Stimulated activated naive CD8-positive, alpha-beta T cell treated with anti-CD3 and anti-CD28 coated beads, Interleukin-15, Interleukin-2, amounts not matched to agents 100 U/mL and 50 U/mL, for 24 hours (primary cell): ENCODE measurements at regions not wholly inside any gene's neighbourhood (a gene's known extent, or its start where the extent isn't known, plus 50 kb on each side); places are given as distances from the start of the nearest gene placed in this dataset.
A peak's percentile ranks its signal among the peaks of the same experiment; 100 is the strongest.
"Not testable (repeated sequence)": the region's sequence is repeated elsewhere in the genome, so short reads cannot be mapped to it uniquely, and the experiment has no call there.

Experiments used
- ATAC-seq: fragments of 150-1000 bp; cut with Tn5 transposase; one replicate; pipeline ENCODE4 v1.10.0; 2021
- DNase-seq: peaks from one replicate; pipeline ENCODE4 v3.0.0; 2021

DNA sequence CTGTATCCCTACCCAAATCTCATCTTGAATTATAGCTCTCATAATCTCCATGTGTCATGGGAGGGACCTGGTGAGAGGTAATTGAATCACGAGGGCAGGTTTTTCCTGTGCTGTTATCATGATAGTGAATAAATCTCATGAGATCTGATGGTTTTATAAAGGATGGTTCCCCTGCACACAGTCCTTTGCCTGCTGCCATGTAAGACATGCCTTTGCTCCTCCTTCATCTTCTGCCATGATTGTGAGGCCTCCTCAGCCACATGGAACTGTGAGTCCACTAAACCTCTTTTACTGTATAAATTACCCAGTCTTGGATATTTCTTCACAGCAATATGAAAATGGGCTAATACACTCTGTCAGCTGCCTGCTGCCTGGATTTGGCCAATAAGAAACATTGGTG, 133.8 kb upstream of the POU3F1 start:
- not testable (repeated sequence) for ATAC-seq, DNase-seq

DNA sequence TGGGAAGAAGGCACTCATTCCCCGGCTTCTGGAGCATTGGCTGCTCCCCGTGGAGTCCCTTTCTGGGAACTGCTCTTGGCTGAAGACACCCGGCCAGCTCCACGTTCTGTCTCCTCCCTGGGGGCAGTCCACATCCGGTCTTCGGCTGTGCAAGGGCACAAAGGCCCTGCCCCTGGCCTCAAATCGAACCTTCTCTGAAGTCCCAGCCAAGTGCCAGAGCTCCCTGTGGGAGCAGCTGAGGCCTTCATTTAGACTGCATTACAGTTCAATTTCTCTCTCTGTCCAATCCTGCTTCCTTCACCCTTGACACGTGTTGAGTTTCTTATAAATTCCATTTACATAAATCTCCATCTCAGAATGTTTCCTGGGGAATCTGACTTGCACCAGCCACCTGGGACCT, 132.9 kb upstream of the POU3F1 start:
- DNase-seq (no peak), ATAC-seq (no peak)

DNA sequence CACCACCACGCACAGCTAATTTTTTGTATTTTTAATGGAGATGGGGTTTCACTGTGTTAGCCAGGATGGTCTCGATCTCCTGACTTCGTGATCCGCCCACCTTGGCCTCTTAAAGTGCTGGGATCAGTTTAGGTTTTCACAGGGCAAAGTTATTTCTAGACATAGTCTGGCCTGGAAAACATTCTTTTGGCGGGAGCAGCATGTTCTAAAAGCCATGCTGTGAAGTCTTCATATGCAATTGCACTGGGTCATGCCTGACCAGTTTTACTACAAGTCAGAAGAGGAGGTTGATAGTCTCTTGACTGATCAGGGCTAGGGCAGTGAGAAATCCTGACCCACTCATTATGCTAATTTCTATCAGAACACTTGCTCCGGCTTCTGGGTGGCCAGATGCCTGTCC, 131.6 kb upstream of the POU3F1 start:
- DNase-seq (no peak), ATAC-seq (no peak)

DNA sequence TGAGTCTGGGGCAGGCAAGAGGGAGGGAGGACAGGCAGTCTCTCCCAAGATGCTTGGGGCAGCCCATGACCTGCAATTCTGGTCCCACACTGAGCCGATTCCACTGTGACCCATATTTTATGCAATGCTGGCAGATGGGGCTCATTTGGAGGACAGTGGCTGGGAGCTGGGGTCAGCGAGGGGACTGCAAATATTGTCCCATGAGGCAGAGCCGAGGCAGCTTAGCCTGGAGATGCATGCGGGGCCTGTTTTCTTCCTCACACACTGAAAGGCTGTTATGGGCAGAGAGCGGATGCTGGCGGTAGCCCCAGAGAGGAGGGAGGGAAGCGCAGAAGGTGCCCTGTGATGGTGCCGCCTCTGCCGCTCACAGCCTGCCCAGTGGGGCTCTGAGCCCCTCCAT, 128.5 kb upstream of the POU3F1 start:
- DNase-seq (no peak), ATAC-seq (no peak)

DNA sequence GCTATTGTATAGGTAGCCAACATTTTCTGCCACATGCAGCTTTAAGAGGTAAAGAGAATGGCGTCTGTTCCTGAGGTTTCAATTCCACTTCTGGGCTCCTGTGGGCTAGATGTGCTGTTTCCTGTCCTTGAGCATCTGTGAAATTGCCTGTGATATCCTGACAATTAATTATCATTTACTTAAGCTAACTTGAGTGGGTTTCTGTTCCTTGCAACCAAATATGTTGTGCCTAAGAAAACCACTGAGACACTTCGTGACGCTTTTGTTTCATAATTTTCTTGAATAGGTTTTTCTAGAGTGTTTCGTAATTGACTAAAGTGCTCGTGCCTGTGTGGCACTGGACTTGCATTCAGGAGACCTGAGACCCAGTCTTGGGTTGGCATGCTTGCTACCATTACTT, 127.3 kb upstream of the POU3F1 start:
- no peak for DNase-seq
- no peak for ATAC-seq

DNA sequence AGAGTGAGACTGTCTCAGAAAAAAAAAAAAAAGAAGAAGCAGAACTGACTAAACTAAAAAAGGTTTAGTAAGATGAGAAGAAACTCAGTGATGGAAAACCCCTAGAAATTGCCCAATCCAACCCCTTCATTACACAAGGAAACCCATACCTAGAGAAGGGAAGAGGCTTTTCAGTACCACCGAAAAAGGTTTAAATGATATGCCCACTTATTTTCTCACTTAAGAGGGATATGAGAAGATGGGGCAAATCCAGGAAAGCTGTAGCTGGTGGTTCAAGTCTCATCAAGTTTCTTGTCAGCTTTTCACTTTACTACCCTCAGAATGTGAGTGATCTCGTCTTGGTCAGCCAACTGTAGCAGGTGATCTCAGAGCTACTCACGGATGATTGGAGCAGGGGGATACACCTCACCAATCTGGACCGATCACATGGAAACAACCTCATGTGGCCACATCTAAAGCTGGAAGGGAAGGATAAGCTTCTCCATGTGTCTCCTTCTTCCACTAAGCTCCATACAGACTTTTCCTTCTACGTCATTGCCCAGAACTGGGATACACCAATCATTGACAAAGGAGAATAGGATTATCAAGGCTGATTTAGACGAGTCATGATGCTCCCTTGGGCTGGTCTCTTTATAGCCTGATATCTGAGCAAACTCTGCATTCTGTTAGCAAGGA, 126.7 kb upstream of the POU3F1 start:
- ATAC-seq: peak; percentile 23

DNA sequence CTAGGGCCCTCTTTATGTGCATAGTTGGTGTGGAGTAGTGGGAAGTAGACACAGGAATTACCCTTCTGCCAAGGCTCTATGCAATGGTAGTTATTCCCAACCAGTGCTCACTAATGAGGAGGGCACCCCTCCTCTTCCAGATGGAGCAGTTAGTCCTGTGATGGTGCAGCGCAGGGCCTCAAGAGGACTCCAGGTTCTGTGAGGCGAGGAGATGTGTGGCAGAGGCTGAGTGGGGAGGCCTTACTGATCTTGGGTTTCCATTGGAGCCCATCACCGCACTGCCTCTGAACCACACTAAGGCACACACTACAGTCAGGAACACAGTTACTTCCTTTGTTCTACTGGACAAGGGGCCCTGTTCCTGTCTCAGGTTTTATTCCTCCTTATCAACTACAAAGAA, 122.5 kb upstream of the POU3F1 start:
- ATAC-seq (no peak), DNase-seq (no peak)

More for the DNA sequence above, 126.7 kb upstream of the POU3F1 start:
- no peak for DNase-seq

DNA sequence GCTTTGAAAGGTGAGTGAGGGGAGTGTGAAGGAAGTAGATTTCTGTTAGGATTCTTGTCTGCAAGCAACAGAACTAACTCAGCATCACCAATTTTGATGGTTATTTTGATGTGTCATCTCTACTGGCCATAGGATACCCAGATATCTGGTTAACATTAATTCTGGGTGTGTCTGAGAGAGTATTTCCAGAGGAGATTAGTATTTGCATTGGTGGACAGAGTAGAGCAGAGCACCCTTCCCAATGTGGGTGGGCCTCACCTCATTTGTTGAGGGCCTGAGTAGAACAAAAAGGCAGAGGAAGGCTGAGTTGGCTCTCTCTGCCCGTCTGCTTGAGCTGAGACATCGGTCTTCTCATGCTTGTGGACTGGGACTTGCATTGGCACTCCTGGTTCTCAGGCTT, 121.8 kb upstream of the POU3F1 start:
- ATAC-seq: no peak
- no peak for DNase-seq

DNA sequence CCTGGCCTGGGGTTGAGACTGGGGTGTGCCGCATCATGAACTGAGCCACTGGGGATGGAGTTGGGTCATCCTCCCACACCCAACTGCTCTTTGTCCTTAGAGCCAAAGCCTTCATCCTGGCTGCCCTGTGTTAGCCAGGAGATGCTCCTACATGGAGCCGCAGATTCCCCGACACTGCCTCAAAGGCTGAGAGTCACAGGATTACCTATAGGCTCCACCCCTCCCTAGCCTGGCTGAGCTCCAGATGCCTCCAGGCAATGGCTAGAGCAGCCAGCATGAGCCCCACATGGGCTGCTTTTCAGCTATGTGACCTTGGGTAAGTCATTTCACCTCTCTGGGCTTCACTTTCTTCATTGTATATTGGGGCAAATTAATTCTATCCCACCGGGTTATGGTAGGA, 119.9 kb upstream of the POU3F1 start:
- no peak for DNase-seq
- no peak for ATAC-seq

DNA sequence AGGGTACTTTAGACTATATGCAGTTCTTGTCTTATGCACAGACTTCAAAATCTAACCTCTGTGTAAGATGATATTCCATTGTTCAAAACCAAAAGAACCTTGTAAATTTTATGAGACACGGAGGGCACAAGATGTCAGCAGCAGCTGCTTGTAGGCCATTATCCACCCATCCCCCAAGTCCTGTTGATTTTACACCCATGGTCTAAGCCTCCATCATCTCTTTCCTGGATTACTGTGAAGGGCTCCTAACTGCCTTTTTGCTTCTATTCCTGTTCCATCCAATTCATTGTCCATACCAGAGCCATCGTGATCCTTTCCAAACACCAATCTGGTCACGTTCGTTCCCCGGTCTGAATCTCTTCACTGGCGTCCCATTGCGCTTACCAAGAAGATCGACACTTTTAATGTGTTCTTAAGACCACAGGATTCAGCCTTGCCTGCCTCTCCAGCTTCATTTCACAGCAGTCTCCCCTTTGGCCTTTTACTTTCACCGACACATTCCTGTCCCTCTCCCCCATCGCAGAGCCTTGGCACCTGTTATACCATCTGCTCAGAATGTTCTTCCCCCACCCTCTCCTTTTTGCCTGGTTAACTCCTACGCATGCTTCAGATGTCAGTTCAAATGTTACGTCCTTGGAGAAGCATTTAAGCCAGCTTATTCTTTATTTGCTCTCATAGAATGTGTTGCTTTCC, 107.3 kb upstream of the POU3F1 start:
- DNase-seq (no peak), ATAC-seq (no peak)

DNA sequence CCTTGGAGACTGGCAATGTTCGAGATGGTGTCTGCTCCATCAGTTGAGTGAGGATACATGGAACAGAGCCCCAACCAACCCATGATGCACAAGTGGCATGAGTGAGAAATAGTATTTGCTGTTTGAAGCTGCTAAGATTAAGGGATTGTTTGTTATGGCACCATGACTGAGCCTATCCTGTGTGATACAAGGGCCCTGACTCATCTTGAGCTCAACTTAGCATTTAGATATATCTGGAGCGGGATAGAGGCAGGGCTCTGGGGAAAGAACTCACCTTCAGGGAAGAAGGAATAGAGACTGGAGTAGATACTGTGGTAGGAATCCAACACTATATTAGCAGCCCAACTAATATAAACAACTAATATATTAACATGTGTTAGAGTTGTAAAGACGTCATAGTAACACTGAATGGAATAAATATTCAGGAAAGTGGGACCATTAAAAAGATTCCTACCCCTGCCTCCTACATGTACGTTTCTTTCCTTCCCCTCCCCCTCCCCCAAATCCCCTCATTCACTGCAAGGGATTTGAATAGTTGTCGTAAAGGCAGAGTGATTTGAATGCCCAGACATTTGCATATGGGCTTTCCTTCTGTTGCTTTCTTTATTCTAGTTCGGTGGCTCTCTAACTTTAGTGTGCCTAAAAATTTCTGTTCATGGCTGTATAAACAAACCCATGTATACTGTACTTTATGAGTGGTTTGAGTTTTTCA, 106.6 kb upstream of the POU3F1 start:
- ATAC-seq (no peak), DNase-seq (no peak)

DNA sequence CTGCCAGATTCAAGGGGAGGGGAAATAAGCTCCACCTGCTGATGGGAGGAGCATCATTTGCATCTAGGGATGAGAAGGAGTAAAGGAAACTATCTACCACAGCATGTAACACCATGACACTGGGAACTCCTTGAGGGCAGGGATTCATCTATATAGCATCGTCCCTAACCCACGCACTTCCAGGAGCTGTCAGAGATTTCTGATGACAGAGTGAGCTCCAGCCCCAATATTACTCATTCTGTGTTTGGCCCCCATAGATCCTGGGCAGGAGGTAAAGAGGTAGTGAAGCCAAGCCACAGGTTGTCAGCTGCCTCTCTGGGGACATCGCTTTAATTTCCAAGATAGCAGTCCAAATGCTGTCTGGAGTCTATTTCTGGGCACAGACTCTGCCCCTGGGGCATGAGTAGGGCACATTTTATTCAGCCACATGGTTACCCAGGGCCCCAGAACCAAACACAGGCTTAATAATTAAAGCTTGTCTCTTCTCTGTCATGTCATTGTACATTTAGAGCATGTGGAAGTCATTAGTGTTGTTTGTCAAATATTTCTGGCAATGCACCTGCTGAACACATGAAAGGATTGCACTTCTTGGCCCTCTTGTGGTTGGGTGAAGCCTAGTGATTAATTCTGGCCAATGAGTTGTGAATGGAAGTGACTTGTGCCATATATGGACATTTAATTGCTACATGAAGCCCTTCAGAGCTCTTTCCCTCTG, 105.9 kb upstream of the POU3F1 start:
- DNase-seq (no peak), ATAC-seq (no peak)

DNA sequence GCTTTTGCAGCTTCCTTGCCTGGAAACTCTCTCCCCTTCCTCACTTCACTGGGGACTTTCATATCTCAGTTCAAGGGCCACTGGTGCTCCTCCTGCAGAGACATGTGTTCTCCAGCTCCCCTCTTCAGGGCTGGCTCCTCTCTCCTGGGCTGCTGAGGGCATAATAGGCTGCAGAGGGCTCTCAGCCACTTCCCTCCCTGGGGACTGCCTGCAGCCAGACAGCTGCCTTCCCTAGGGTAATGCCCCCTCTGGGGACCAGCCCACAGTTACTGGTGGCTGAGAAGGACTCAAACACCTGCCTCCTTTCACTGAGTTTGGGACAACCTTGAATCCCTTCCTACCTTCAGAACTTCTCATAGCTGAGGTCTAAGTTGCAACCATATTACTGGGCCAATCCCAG, 104.8 kb upstream of the POU3F1 start:
- DNase-seq (no peak), ATAC-seq (no peak)

DNA sequence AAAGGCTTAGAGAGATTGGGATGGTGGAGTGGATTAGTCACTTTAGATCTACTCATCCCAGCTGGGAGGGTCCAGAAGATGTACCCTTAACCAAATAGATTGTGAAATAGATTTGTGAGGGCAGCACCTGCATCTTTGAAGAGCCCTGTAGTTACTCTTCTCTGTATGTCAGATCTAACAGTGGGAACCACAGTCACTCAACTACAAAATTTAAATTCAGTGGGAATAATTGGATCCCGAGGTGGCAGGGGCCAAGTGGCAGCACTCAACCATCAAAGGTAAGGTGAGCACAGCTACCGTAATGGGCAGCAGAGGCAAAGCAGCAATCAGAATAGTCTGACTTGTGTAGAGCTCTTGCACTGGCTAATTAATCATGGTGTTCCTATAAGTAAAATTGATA, 99.5 kb upstream of the POU3F1 start:
- not testable (repeated sequence) for DNase-seq, ATAC-seq

DNA sequence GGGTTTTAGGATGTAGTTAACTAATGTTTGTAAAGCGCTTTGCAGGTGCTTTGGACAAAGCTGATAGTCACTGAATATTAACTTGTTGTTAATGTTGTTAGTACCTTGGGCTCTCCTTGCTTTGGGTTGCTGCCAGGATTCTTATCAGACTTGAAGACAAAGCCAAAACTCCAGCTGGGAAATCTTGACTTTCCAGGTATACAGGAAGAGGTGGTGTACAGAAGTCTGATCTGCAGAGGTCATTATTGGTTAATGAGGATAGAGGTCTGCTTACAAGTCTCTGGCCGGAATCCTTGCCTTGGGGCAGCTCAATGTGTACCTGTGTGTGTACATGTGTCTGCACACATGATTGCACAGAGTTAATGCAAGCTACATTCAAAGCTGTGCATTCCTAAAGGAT, 96.0 kb upstream of the POU3F1 start:
- ATAC-seq (no peak), DNase-seq (no peak)

DNA sequence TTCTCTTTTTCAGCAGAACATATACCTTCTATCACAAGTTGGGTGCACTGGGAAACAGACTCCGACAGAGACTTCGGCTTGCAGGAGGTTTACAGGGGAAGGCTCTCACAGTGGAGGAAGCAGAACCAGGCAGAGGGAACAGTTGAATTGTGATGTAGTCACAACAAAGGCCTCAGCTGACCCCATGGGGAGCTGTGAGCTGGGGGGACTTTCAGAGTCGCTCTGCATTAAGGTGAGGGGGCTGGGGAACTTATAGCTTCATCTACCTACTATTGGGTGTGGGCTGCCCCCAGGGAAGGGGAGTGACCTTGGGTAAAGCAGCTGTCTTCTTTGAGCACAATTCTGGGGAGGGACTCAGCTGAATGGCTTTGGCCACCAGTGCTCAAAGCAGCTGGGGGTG, 94.9 kb upstream of the POU3F1 start:
- DNase-seq (no peak), ATAC-seq (no peak)

DNA sequence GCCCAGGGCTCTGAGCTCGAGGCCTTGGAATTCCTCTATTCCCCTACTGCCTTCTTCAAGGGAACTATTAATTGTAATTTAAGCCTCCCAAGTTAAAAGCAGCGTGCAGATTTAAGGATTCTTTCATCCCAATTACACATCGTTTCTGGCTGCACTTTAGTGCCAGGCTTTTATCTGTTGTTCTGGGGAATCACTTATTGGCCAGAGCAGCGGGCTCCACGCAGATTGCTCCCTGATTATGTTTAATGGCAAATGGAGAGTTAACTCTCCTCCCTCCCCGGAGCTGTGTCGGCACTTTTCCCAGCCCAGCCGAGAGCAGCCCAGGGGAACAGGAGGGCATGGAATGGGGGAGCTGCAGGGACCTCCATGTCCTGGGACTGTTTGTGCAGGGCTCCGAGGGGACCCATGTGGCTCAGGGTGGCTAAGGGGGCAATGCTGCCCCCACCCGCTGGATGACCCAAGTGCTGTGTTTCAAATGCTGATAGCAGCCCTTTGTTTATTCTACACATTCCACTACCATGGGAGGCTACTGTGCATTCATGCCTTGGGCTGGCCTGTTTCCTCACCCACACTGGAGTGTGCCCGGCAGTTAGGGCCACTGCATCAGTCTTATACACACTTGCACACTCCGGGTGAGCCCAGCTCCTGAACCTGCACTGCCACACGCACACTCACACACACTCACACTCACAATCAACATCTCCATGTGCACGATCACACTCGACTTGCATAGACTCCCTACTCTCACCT, 93.3 kb upstream of the POU3F1 start:
- ATAC-seq (no peak), DNase-seq (no peak)

DNA sequence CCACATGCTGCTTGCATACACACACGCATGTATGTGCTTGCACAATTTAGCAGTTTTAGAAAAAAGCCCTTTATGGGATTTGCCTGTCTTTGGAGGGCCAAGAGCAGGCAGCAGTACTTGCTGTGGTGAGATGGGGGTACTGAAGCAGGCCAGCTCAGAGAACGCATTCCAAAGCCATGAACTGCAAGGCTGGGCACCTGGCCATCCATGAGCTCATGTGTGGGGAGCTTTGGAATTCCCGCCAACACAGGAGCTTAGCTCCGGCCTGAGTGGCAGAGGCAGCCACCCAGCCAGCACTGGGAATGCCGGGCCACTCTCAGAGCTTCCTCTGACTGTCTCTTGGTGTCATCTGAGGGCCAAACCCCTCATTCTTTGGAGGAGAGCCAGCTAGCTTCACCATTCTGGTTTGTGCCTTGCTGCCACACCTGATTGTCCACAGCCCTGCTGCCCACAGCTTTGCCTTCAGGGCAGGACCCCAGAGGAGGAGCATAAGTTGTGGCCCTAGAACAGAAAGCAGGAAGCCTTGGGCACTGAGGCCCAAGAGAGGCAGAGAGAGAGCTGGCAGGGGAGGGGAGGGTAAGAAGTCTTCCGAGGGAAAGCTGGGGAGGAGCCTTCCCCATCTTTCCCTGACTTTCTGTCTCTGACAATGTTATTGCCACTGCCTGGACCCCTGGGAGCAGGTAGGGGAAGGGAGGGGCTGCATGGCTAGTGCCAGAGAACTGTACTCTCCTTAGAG, 92.1 kb upstream of the POU3F1 start:
- no peak for DNase-seq
- no peak for ATAC-seq

DNA sequence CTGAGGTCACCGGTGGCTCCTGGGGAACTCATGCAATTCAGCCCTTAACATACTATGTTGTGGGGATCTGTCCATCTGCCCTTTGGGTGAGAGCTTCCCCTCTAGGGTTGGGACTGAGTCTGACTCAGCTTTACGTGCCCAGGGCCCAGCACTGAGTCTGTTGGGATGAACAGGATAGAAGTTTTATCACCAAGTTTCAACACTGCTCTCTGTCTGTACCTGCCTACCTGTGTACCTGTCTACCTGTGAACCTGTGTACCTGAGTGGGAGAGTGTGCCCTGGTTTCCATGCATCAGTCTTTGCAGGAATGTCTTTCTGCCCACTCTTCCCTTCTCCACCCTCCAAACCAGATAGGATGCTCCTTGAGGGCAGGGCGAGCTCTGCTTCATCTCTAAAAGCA, 90.6 kb upstream of the POU3F1 start:
- no peak for DNase-seq
- ATAC-seq: no peak

DNA sequence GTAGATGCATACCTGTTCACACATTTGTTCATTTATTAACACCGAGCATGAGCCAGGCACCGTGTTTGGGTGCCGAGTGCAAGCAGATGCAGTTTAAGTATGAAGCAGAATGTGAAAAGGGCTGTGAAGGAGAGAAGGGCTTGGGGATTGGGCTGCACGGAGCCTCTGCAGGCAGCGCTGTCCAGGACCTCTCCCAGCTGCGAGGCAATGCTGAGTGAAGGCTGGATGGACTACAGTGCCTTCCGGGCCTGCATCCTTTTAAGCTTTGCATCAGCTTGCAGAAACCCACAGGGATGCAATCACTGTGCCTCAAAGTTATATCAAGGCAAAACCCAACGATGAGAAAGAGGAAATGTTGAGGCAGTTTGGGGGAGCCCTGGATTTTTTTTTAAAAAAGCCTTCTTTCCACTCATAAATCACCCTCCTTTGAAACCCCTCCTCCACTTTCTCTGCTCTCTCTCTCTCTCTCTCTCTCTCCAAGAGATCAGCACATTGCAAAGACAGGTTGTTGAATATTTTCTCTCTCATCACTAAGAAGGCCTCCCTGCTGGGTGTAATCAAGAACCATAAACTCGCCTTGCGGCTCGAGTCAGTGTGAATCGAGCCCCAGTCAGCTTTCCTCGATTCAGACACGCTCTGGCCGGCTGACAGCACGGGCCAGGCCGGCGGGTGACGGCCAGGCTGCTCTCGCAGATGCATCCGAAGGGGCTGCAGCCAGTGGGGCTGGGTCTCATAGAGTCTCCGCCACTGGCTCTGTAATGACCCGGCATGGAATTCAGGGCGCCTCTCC, 89.2 kb upstream of the POU3F1 start:
- no peak for DNase-seq
- no peak for ATAC-seq

DNA sequence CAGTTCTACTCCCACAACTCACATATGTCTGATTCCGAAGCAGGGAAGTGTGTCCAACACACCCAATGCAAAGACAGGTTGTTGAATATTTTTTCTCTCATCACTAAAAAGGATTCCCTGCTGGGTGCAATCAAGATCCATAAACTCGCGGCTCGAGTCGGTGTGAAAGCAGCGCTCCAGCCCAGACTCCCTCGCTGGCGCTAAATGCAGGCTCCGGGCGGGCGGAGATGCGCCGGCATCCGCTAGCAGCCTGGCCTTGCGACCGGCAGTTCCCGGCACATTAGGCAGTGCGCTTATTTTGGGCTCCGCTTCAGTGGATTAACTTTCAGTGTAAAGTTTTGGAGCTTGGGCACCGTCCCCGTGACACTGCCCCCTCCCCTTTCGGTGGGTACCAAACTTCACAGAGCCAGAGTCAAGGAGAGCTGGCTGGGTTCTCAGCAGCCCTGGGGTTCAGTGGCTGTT, 87.7 kb upstream of the POU3F1 start:
- ATAC-seq: no peak
- no peak for DNase-seq
